HCT116 (cell line): ENCODE measurements at regions not wholly inside any gene's neighbourhood (a gene's known extent, or its start where the extent isn't known, plus 50 kb on each side); places are given as distances from the start of the nearest gene placed in this dataset.

ENCODE experiments used
- ATAC-seq: fragments of 200-7000 bp; cut with Tn5 transposase; 2 replicates; pipeline ENCODE4 v1.9.1; 2020; ENCODE audit warnings: mild to moderate bottlenecking, moderate library complexity
- BruUV-seq: library from RNA; stranded (reverse); fragments of 400-500 nt; replicated peaks from 2 replicates; lab custom pipeline; 2021; lab: Mats Ljungman, UMichigan
- CTCF ChIA-PET: fragments of 300-600 bp; sonication (Branson Sonifier 250); formaldehyde crosslinking; loops from one replicate; lab custom pipeline; 2021; ENCODE audit warnings: antibody characterized with exemption; lab: Charles Lee
- POLR2A ChIA-PET: fragments of 300-600, 350-600 bp; sonication (Branson Sonifier 250); formaldehyde crosslinking; loops from one replicate; lab custom pipeline; 2021; ENCODE audit warnings: antibody characterized with exemption; lab: Charles Lee
- RAD21 ChIA-PET, 2 experiments: fragments of 300-600 bp; sonication (Branson Sonifier 250); formaldehyde crosslinking; loops; one replicate each; lab custom pipeline; 2023; ENCODE audit warnings: low total read pairs in 2 of 2; ENCODE audit not compliant: uncharacterized antibody in 2 of 2, unreplicated experiment in 2 of 2, low non-redundant PET in 1 of 2; lab: Charles Lee
- DNase-seq: peaks from one replicate; pipeline ENCODE4 v3.0.0-alpha.2; 2010; ENCODE audit warnings: low read depth, low spot score
- H2AFZ ChIP-seq: fragments of 200-600 bp; shearing (Covaris generic), sonication (generic); 2 replicates; pipeline ENCODE4 v1.6.1; 2017; ENCODE audit warnings: low read depth, mixed run types, mixed read lengths, antibody characterized with exemption, low read length; ENCODE audit not compliant: poor library complexity, severe bottlenecking
- H3K27ac ChIP-seq: 2 replicates; pipeline ENCODE4 v1.5.1; 2012; ENCODE audit warnings: low read depth, low read length
- H3K27me3 ChIP-seq: fragments of 200-600 bp; sonication (generic); 2 replicates; pipeline ENCODE4 v1.6.1; 2016; ENCODE audit warnings: mixed run types, low read length, mixed read lengths; ENCODE audit not compliant: insufficient read depth
- H3K36me3 ChIP-seq, 2 experiments: fragments of 200-500 bp in 1 of 2; fragments of 200-600 bp in 1 of 2; sonication (Bioruptor generic) in 1 of 2; sonication (generic) in 1 of 2; 2 replicates each; pipeline versions ENCODE4 v1.5.1 to v1.6.1; 2014 to 2016; ENCODE audit warnings: low read length in 2 of 2, inconsistent platforms in 1 of 2, mixed read lengths in 1 of 2, mixed run types in 1 of 2; ENCODE audit not compliant: insufficient read depth in 2 of 2, control insufficient read depth in 1 of 2
- H3K4me1 ChIP-seq, 2 experiments: fragments of 200-600 bp in 1 of 2; sonication (generic) in 1 of 2; 2 replicates each; pipeline versions ENCODE4 v1.5.1 to v1.6.1; 2012 to 2017; ENCODE audit warnings: low read length in 2 of 2, inconsistent platforms in 1 of 2, mild to moderate bottlenecking in 1 of 2, mixed read lengths in 1 of 2, mixed run types in 1 of 2, moderate library complexity in 1 of 2; ENCODE audit not compliant: insufficient read depth in 2 of 2, control insufficient read depth in 1 of 2
- H3K4me2 ChIP-seq: fragments of 200-600 bp; sonication (generic); 2 replicates; pipeline ENCODE4 v1.6.1; 2017; ENCODE audit warnings: mixed run types, low read length, mixed read lengths
- H3K4me3 ChIP-seq, 2 experiments: fragments of 200-600 bp in 1 of 2; sonication (generic) in 1 of 2; replicated peaks in 1 of 2; 2 replicates each; pipeline ENCODE4 v1.5.1; 2011 to 2016; ENCODE audit warnings: low read length in 2 of 2, control low read depth in 1 of 2, low read depth in 1 of 2, mild to moderate bottlenecking in 1 of 2, mixed read lengths in 1 of 2, mixed run types in 1 of 2
- H3K79me2 ChIP-seq: fragments of 200-600 bp; sonication (generic); 2 replicates; pipeline ENCODE4 v1.6.1; 2017; ENCODE audit warnings: mild to moderate bottlenecking, mixed run types, low read length, moderate library complexity, mixed read lengths; ENCODE audit not compliant: insufficient read depth
- H3K9ac ChIP-seq: fragments of 200-600 bp; sonication (generic); 2 replicates; pipeline ENCODE4 v1.6.1; 2016; ENCODE audit warnings: low read length, mixed read lengths
- H3K9me2 ChIP-seq: fragments of 200-600 bp; sonication (generic), shearing (Covaris generic); 2 replicates; pipeline ENCODE4 v1.6.1; 2017; ENCODE audit warnings: mixed run types, mild to moderate bottlenecking, moderate library complexity; ENCODE audit not compliant: insufficient read depth
- H3K9me3 ChIP-seq, 2 experiments: fragments of 200-500 bp in 1 of 2; fragments of 200-600 bp in 1 of 2; sonication (Bioruptor generic) in 1 of 2; sonication (generic) in 1 of 2; 2 replicates each; pipeline ENCODE4 v1.6.1; 2014 to 2017; ENCODE audit warnings: low read length in 2 of 2, mixed read lengths in 2 of 2, inconsistent platforms in 1 of 2, low read depth in 1 of 2, mild to moderate bottlenecking in 1 of 2, mixed run types in 1 of 2, moderate library complexity in 1 of 2; ENCODE audit not compliant: control insufficient read depth in 1 of 2, insufficient read depth in 1 of 2
- H4K20me1 ChIP-seq: fragments of 200-600 bp; sonication (generic), shearing (Covaris generic); 2 replicates; pipeline ENCODE4 v1.6.1; 2017; ENCODE audit warnings: mixed run types, mild to moderate bottlenecking, moderate library complexity; ENCODE audit not compliant: insufficient read depth
- ATF3 ChIP-seq: IDR thresholded peaks from 2 replicates; pipeline ENCODE4 v1.6.1; 2012
- CEBPB ChIP-seq: IDR thresholded peaks from 2 replicates; pipeline ENCODE4 v1.6.1; 2012; ENCODE audit warnings: low read depth
- CTCF ChIP-seq, 3 experiments: fragments of 200-600 bp in 1 of 3; sonication (generic) in 1 of 3; IDR thresholded peaks in 2 of 3; conservative IDR thresholded peaks in 1 of 3; 2 replicates each; pipeline ENCODE4 v1.5.1; 2012 to 2017; ENCODE audit warnings: low read depth in 2 of 3, low read length in 2 of 3, antibody characterized with exemption in 1 of 3, borderline replicate concordance in 1 of 3, control low read depth in 1 of 3, mild to moderate bottlenecking in 1 of 3, mixed read lengths in 1 of 3, mixed run types in 1 of 3, moderate library complexity in 1 of 3; ENCODE audit not compliant: insufficient read depth in 1 of 3
- EGR1 ChIP-seq: IDR thresholded peaks from 2 replicates; pipeline ENCODE4 v1.6.1; 2012; ENCODE audit warnings: low read depth
- EZH2 ChIP-seq: fragments of 200-600 bp; sonication (generic); IDR thresholded peaks from 2 replicates; pipeline ENCODE4 v1.6.1; 2017; ENCODE audit warnings: antibody characterized with exemption, mixed run types
- EZH2phosphoT487 ChIP-seq: fragments of 200-600 bp; IDR thresholded peaks from 2 replicates; pipeline ENCODE4 v1.6.1; 2018; ENCODE audit warnings: antibody characterized with exemption, borderline replicate concordance
- MAX ChIP-seq: IDR thresholded peaks from 2 replicates; pipeline ENCODE4 v1.6.1; 2012
- POLR2AphosphoS5 ChIP-seq: IDR thresholded peaks from 2 replicates; pipeline ENCODE4 v1.6.1; 2011; ENCODE audit warnings: mild to moderate bottlenecking, low read depth, low read length, moderate library complexity
- SP1 ChIP-seq: IDR thresholded peaks from 2 replicates; pipeline ENCODE4 v1.6.1; 2012; ENCODE audit warnings: low read depth
- SRF ChIP-seq: IDR thresholded peaks from 2 replicates; pipeline ENCODE4 v1.6.1; 2012; ENCODE audit warnings: low read depth
- YY1 ChIP-seq: IDR thresholded peaks from 2 replicates; pipeline ENCODE4 v1.6.1; 2011; ENCODE audit warnings: low read length, low read depth, moderate library complexity, mild to moderate bottlenecking; ENCODE audit not compliant: insufficient replicate concordance; ENCODE audit errors: extremely low read depth
- ZBTB33 ChIP-seq: IDR thresholded peaks from 2 replicates; pipeline ENCODE4 v1.6.1; 2011; ENCODE audit warnings: mild to moderate bottlenecking, low read length, moderate library complexity; ENCODE audit not compliant: insufficient replicate concordance; ENCODE audit errors: extremely low read depth
- ZNF274 ChIP-seq: fragments of 200-500 bp; sonication (Bioruptor generic); IDR thresholded peaks from 2 replicates; pipeline ENCODE4 v1.6.1; 2014; ENCODE audit warnings: mild to moderate bottlenecking, low read depth, low read length, inconsistent platforms
- intact Hi-C: fragments of 100-400 bp; cut with micrococcal nuclease; formaldehyde crosslinking; loops from 2 replicates; pipeline ENCODE4 v1.10.0; 2022

GRCh38 chrX:123083924-123084323 is 100.2 kb upstream of the GRIA3 start:
- intact Hi-C loops, result no loop called here
- no peaks in the 10 kb centered on the region for H3K36me3 ChIP-seq
- BruUV-seq, result no TSS peak
- RAD21 ChIA-PET, result no interaction called here
- no peaks in the 10 kb centered on the region for H3K4me1 ChIP-seq
- no peak overlapping the region for H3K4me3 ChIP-seq
- H4K20me1 ChIP-seq, result no peaks in the 10 kb centered on the region
- H3K9ac ChIP-seq, result no peak overlapping the region
- no peaks in the 10 kb centered on the region for H3K79me2 ChIP-seq
- H3K4me2 ChIP-seq, result no peak overlapping the region
- no peak overlapping the region for H2AFZ ChIP-seq
- H3K9me3 ChIP-seq, result no peaks in the 10 kb centered on the region
- H3K27ac ChIP-seq, result no peak overlapping the region
- CTCF ChIA-PET, result no interaction called here
- DNase-seq, result no peak
- no peaks in the 10 kb centered on the region for H3K9me2 ChIP-seq
- TF ChIP-seq CTCF (IDR thresholded peaks at IDR 0.05 in 2 of 3, conservative IDR thresholded peaks at IDR 0.05 in 1 of 3; ENCODE audit: borderline replicate concordance in 1 of 3, insufficient read depth in 1 of 3, low read depth in 2 of 3, low read length in 2 of 3) (no peak), YY1 (no peak), EZH2 (no peak), SP1 (no peak), ZNF274 (no peak), EZH2phosphoT487 (no peak), POLR2AphosphoS5 (no peak)
- TF ChIP-seq, all 23 proteins: peak for 0
- ATAC-seq, result no peak
- H3K27me3 ChIP-seq, result no peaks in the 10 kb centered on the region
- POLR2A ChIA-PET, result no interaction called here

- RAD21 ChIA-PET, result no interaction called here
- ATAC-seq, result no peak
- no peak overlapping the region for H3K4me2 ChIP-seq
- no peak for DNase-seq
- no peaks in the 10 kb centered on the region for H3K4me1 ChIP-seq
- no peak overlapping the region for H3K9ac ChIP-seq
- intact Hi-C loops, result no loop called here
- no peaks in the 10 kb centered on the region for H3K9me3 ChIP-seq
- H4K20me1 ChIP-seq, result no peaks in the 10 kb centered on the region
- H3K27me3 ChIP-seq, result no peaks in the 10 kb centered on the region
- H3K36me3 ChIP-seq, result no peaks in the 10 kb centered on the region
- H3K9me2 ChIP-seq, result no peaks in the 10 kb centered on the region
- no peaks in the 10 kb centered on the region for H3K79me2 ChIP-seq
- no peak overlapping the region for H2AFZ ChIP-seq
- H3K27ac ChIP-seq, result no peak overlapping the region
- CTCF ChIA-PET, result no interaction called here
- TF ChIP-seq YY1 (no peak), CTCF (IDR thresholded peaks at IDR 0.05 in 2 of 3, conservative IDR thresholded peaks at IDR 0.05 in 1 of 3; ENCODE audit: borderline replicate concordance in 1 of 3, insufficient read depth in 1 of 3, low read depth in 2 of 3, low read length in 2 of 3) (no peak), EGR1 (no peak), ZBTB33 (no peak), SRF (no peak), ATF3 (no peak), MAX (no peak), SP1 (no peak), CEBPB (no peak)
- POLR2A ChIA-PET, result no interaction called here
- no TSS peak for BruUV-seq
- no peak overlapping the region for H3K4me3 ChIP-seq
Observed at GRCh38 chrX:123084797-123085196, 99.3 kb upstream of the GRIA3 start.
